CD4-positive, alpha-beta T cell (primary cell): ENCODE measurements at regions not wholly inside any gene's neighbourhood (a gene's known extent, or its start where the extent isn't known, plus 50 kb on each side); places are given as distances from the start of the nearest gene placed in this dataset.

Experiments
- ATAC-seq: fragments of 200-7000 bp; cut with Tn5 transposase; one replicate; pipeline ENCODE4 v1.10.0; 2022; ENCODE audit warnings: mild to moderate bottlenecking; ENCODE audit not compliant: poor library complexity
- CTCF ChIA-PET: fragments of 350-600 bp; sonication (Branson Sonifier 250); formaldehyde crosslinking; loops from one replicate; lab custom pipeline; 2021; ENCODE audit warnings: antibody characterized with exemption, inconsistent platforms; lab: Charles Lee
- POLR2A ChIA-PET: fragments of 350-600 bp; sonication (Branson Sonifier 250); formaldehyde crosslinking; loops from one replicate; lab custom pipeline; 2021; ENCODE audit warnings: antibody characterized with exemption, inconsistent platforms; lab: Charles Lee
- DNase-seq, 14 experiments: peaks; one replicate each; pipeline ENCODE4 v3.0.0-alpha.2; 2013 to 2020; ENCODE audit warnings: mixed read lengths in 2 of 14
- H3K27ac ChIP-seq, 2 donors: one replicate each; pipeline versions ENCODE4 v1.5.1 to v1.7.0; 2013; ENCODE audit warnings: low read length in 2 of 2, low read depth in 1 of 2, mild to moderate bottlenecking in 1 of 2
- H3K27me3 ChIP-seq, 2 experiments: 1 replicate in 1 of 2; 2 replicates in 1 of 2; pipeline versions ENCODE4 v1.6.1 to v1.7.0; 2013; ENCODE audit warnings: low read length in 2 of 2, control low read depth in 1 of 2, mild to moderate bottlenecking in 1 of 2, moderate library complexity in 1 of 2; ENCODE audit not compliant: insufficient read depth in 2 of 2, control insufficient read depth in 1 of 2
- H3K36me3 ChIP-seq: one replicate; pipeline ENCODE4 v1.6.1; 2013; ENCODE audit warnings: low read length, control low read depth; ENCODE audit not compliant: insufficient read depth
- H3K4me1 ChIP-seq: one replicate; pipeline ENCODE4 v1.6.1; 2013; ENCODE audit warnings: low read length, control low read depth; ENCODE audit not compliant: insufficient read depth
- H3K4me3 ChIP-seq: one replicate; pipeline ENCODE4 v1.5.1; 2013; ENCODE audit warnings: mild to moderate bottlenecking, low read length, moderate library complexity
- H3K9me3 ChIP-seq, 2 experiments: 1 replicate in 1 of 2; 2 replicates in 1 of 2; pipeline versions ENCODE4 v1.6.1 to v1.7.0; 2013; ENCODE audit warnings: low read length in 2 of 2, mild to moderate bottlenecking in 2 of 2, control low read depth in 1 of 2, moderate library complexity in 1 of 2; ENCODE audit not compliant: control insufficient read depth in 1 of 2, insufficient read depth in 1 of 2
- H3K27ac Mint-ChIP-seq: one replicate; pipeline ENCODE4 v1.8.0; 2020; ENCODE audit warnings: mixed read lengths
- H3K27me3 Mint-ChIP-seq: one replicate; pipeline ENCODE4 v1.8.0; 2021; ENCODE audit warnings: mixed read lengths
- H3K36me3 Mint-ChIP-seq: one replicate; pipeline ENCODE4 v1.8.0; 2021; ENCODE audit warnings: low read depth, mixed read lengths
- H3K4me1 Mint-ChIP-seq: one replicate; pipeline ENCODE4 v1.8.0; 2021; ENCODE audit warnings: low read depth, mixed read lengths
- H3K4me3 Mint-ChIP-seq: one replicate; pipeline ENCODE4 v1.8.0; 2020; ENCODE audit warnings: mild to moderate bottlenecking, mixed read lengths
- H3K9me3 Mint-ChIP-seq: one replicate; pipeline ENCODE4 v1.8.0; 2020; ENCODE audit warnings: mixed read lengths
- intact Hi-C, 2 experiments: fragments of 100-400 bp; cut with DNase I in 1 of 2; cut with micrococcal nuclease in 1 of 2; formaldehyde crosslinking; loops; one replicate each; pipeline versions ENCODE4 v1.15.1 to v1.9.0; 2023 to 2025; cut with DNase I, micrococcal nuclease
- TF ChIP-seq, protein P1 (sequence below): fragments of 200-600 bp; IDR thresholded peaks from one replicate; pipeline ENCODE4 v1.8.0; 2022; ENCODE audit warnings: antibody characterized with exemption, mild to moderate bottlenecking

DNA sequence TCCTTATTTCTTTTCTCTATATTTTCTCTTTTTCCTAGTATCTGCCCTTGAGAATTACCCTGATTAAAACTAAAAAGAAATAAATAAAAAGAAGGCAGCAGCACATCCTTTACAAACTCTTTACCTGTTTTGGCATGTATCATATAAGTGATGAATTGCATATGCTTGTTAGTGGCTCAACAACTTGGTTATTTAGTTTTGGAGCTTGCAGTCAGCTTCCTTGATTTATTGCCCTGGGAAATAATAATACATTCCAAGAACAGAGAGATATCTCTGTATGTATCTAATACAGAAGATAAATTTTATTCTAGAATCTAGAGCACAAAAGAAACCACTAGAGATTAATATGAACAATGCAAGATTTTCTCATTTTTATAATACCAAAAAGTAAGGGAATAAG lies 139.8 kb upstream of the ZC3H15 start:
- H3K9me3 ChIP-seq = peaks cover 0 to 5% of the 10 kb centered on the region in 2 experiments
- no peaks in the 10 kb centered on the region for H3K27me3 ChIP-seq
- DNase-seq (no peak), ATAC-seq (no peak)
- H3K27ac Mint-ChIP-seq = no peak overlapping the region
- ChIA-PET POLR2A (no interaction called here), CTCF (no interaction called here)
- no peak overlapping the region for H3K4me3 Mint-ChIP-seq
- TF ChIP-seq, protein P1, sequence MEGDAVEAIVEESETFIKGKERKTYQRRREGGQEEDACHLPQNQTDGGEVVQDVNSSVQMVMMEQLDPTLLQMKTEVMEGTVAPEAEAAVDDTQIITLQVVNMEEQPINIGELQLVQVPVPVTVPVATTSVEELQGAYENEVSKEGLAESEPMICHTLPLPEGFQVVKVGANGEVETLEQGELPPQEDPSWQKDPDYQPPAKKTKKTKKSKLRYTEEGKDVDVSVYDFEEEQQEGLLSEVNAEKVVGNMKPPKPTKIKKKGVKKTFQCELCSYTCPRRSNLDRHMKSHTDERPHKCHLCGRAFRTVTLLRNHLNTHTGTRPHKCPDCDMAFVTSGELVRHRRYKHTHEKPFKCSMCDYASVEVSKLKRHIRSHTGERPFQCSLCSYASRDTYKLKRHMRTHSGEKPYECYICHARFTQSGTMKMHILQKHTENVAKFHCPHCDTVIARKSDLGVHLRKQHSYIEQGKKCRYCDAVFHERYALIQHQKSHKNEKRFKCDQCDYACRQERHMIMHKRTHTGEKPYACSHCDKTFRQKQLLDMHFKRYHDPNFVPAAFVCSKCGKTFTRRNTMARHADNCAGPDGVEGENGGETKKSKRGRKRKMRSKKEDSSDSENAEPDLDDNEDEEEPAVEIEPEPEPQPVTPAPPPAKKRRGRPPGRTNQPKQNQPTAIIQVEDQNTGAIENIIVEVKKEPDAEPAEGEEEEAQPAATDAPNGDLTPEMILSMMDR = no peak
- H3K4me1 Mint-ChIP-seq = no peaks in the 10 kb centered on the region
- intact Hi-C loops = no loop called here
- H3K4me1 ChIP-seq = no peaks in the 10 kb centered on the region
- H3K27ac ChIP-seq = no peak overlapping the region
- peaks cover 32% of the 10 kb centered on the region for H3K36me3 Mint-ChIP-seq
- H3K9me3 Mint-ChIP-seq = peaks cover 12% of the 10 kb centered on the region
- no peak overlapping the region for H3K4me3 ChIP-seq
- no peaks in the 10 kb centered on the region for H3K27me3 Mint-ChIP-seq
- no peaks in the 10 kb centered on the region for H3K36me3 ChIP-seq

DNA sequence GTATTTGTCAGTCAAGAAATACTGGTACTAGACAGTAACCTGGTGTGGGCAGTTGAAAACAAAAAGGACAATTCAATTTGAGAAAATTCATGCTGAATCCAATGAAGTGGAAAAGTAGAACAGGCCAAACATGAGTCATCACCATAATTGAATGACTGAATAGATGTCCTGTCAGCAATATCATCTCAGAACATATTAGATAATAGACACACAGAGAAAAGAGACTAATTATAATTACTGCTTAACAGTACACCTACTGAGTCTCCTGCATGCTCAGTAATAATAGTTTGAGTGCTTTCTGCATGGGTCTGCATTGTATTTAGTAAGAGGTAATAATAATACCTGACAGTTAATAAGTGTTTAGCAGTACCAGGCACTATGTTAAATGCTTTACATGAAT lies 138.6 kb upstream of the ZC3H15 start:
- Mint-ChIP-seq H3K36me3 (peaks cover 24% of the 10 kb centered on the region), H3K27me3 (no peaks in the 10 kb centered on the region), H3K9me3 (peaks cover 4% of the 10 kb centered on the region), H3K4me1 (no peaks in the 10 kb centered on the region), H3K27ac (no peak overlapping the region), H3K4me3 (no peak overlapping the region)
- intact Hi-C loops = no loop called here
- DNase-seq (no peak), ATAC-seq (no peak)
- H3K27me3 ChIP-seq = no peaks in the 10 kb centered on the region
- peaks cover 0 to 5% of the 10 kb centered on the region in 2 experiments for H3K9me3 ChIP-seq
- TF ChIP-seq, protein P1 = no peak
- no peaks in the 10 kb centered on the region for H3K4me1 ChIP-seq
- H3K27ac ChIP-seq = no peak overlapping the region
- no peak overlapping the region for H3K4me3 ChIP-seq
- ChIA-PET POLR2A (no interaction called here), CTCF (no interaction called here)
- H3K36me3 ChIP-seq = no peaks in the 10 kb centered on the region

DNA sequence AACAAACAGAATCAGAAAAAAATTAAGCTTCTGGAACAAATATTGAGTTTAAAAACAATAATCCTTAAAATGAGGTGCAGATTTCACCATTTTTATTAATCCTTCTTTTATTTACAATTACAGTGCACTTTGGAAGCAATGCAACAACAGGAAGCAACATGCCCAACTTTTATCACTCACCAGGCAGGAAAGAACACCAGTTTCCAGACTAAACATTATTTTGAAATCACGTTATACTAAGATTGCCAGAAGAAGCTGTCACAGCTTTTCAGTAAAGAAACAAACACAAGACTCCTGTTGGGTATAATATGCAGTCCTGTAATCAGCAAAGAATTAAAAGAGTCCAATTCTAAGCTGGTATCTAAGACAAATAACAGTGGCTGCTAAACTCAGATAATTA lies 137.9 kb upstream of the ZC3H15 start:
- H3K4me3 Mint-ChIP-seq = no peak overlapping the region
- CTCF ChIA-PET = no interaction called here
- H3K36me3 ChIP-seq = no peaks in the 10 kb centered on the region
- POLR2A ChIA-PET = no interaction called here
- DNase-seq = no peak
- peaks cover 5% of the 10 kb centered on the region for H3K9me3 Mint-ChIP-seq
- H3K4me1 ChIP-seq = no peaks in the 10 kb centered on the region
- H3K27ac Mint-ChIP-seq = no peak overlapping the region
- no peak for ATAC-seq
- H3K27me3 ChIP-seq = no peaks in the 10 kb centered on the region
- H3K9me3 ChIP-seq = peaks cover 0 to 6% of the 10 kb centered on the region in 2 experiments
- TF ChIP-seq, protein P1 = no peak
- no peak overlapping the region for H3K4me3 ChIP-seq
- peaks cover 24% of the 10 kb centered on the region for H3K36me3 Mint-ChIP-seq
- H3K27me3 Mint-ChIP-seq = no peaks in the 10 kb centered on the region
- intact Hi-C loops = no loop called here
- no peaks in the 10 kb centered on the region for H3K4me1 Mint-ChIP-seq
- no peak overlapping the region for H3K27ac ChIP-seq
